ENCODE measurements at regions not wholly inside any gene's neighbourhood (a gene's known extent, or its start where the extent isn't known, plus 50 kb on each side); places are given as distances from the start of the nearest gene placed in this dataset.

- TF ChIP-seq, protein P1, sequence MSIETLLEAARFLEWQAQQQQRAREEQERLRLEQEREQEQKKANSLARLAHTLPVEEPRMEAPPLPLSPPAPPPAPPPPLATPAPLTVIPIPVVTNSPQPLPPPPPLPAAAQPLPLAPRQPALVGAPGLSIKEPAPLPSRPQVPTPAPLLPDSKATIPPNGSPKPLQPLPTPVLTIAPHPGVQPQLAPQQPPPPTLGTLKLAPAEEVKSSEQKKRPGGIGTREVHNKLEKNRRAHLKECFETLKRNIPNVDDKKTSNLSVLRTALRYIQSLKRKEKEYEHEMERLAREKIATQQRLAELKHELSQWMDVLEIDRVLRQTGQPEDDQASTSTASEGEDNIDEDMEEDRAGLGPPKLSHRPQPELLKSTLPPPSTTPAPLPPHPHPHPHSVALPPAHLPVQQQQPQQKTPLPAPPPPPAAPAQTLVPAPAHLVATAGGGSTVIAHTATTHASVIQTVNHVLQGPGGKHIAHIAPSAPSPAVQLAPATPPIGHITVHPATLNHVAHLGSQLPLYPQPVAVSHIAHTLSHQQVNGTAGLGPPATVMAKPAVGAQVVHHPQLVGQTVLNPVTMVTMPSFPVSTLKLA (conservative IDR thresholded peaks at IDR 0.05): no peak
- no peak for TF ChIP-seq MEIS2 (IDR thresholded peaks at IDR 0.05; ENCODE audit: partially characterized antibody)
- no peak for TF ChIP-seq THRAP3 (IDR thresholded peaks at IDR 0.05; ENCODE audit: borderline replicate concordance)
- TF ChIP-seq POLR3A (IDR thresholded peaks at IDR 0.05; ENCODE audit: borderline replicate concordance, extremely low read depth, insufficient read depth, insufficient read length): no peak
- no peak for TF ChIP-seq GTF2E2 (tag; IDR thresholded peaks at IDR 0.05)
- TF ChIP-seq MTF1 (CRISPR knock-in tag; IDR thresholded peaks at IDR 0.05; ENCODE audit: borderline replicate concordance): no peak
- no peak for TF ChIP-seq MLLT1 (IDR thresholded peaks at IDR 0.05)
- no peak for TF ChIP-seq NFATC3 (IDR thresholded peaks at IDR 0.05)
Observed at GRCh38 chr3:160084998-160085397, 96.4 kb downstream of the IL12A start (continued).

- BruUV-seq (replicated peaks): no TSS peak
- H3K4me1 ChIP-seq (replicated peaks in 1 of 2; ENCODE audit: control insufficient read depth in 2 of 2, insufficient read depth in 2 of 2, low read length in 2 of 2): no peaks in the 10 kb centered on the region
- H3K36me3 ChIP-seq (ENCODE audit: control insufficient read depth, insufficient read depth, low read length): no peaks in the 10 kb centered on the region
- no peak overlapping the region for H3K4me3 ChIP-seq
- ChIA-PET CTCF (ENCODE audit: low intra/inter-chr PET ratio) (no interaction called here), POLR2A (no interaction called here)
- no peaks in the 10 kb centered on the region for H4K20me1 ChIP-seq (replicated peaks; ENCODE audit: control insufficient read depth, insufficient read depth, low read length)
- 3% methylated on average over 3 of the region's 3 CpGs for WGBS (ENCODE audit: insufficient coverage, low coverage, missing lambda C conversion rate)
- no peak overlapping the region for H3K4me2 ChIP-seq (ENCODE audit: insufficient read depth, low read length)
- no peak overlapping the region for H3K9ac ChIP-seq (ENCODE audit: insufficient read depth in 1 of 2, low read depth in 2 of 2, low read length in 2 of 2)
- no peaks in the 10 kb centered on the region for H3K9me3 ChIP-seq (replicated peaks; ENCODE audit: control insufficient read depth, insufficient read depth, low read depth, low read length)
- in situ Hi-C loops (cut with MboI): no loop called here
- no peaks in the 10 kb centered on the region for H3K27me3 ChIP-seq (ENCODE audit: control insufficient read depth in 2 of 2, insufficient read depth in 2 of 2, low read length in 2 of 2)
- no peak overlapping the region for H2AFZ ChIP-seq (ENCODE audit: low read depth, low read length)
- FAIRE-seq (no peak), DNase-seq (ENCODE audit: extremely low read depth in 1 of 4, low spot score in 3 of 4) (no peak), ATAC-seq (no peak)
- H3K9me1 ChIP-seq (ENCODE audit: control insufficient read depth, insufficient read depth, low read length): no peaks in the 10 kb centered on the region
- intact Hi-C loops (cut with micrococcal nuclease): no loop called here
- H3K27ac ChIP-seq (ENCODE audit: extremely low read depth, low read depth, low read length): no peak overlapping the region
- no peaks in the 10 kb centered on the region for H3K79me2 ChIP-seq (ENCODE audit: control insufficient read depth, insufficient read depth, low read length)
- TF ChIP-seq, protein P2, sequence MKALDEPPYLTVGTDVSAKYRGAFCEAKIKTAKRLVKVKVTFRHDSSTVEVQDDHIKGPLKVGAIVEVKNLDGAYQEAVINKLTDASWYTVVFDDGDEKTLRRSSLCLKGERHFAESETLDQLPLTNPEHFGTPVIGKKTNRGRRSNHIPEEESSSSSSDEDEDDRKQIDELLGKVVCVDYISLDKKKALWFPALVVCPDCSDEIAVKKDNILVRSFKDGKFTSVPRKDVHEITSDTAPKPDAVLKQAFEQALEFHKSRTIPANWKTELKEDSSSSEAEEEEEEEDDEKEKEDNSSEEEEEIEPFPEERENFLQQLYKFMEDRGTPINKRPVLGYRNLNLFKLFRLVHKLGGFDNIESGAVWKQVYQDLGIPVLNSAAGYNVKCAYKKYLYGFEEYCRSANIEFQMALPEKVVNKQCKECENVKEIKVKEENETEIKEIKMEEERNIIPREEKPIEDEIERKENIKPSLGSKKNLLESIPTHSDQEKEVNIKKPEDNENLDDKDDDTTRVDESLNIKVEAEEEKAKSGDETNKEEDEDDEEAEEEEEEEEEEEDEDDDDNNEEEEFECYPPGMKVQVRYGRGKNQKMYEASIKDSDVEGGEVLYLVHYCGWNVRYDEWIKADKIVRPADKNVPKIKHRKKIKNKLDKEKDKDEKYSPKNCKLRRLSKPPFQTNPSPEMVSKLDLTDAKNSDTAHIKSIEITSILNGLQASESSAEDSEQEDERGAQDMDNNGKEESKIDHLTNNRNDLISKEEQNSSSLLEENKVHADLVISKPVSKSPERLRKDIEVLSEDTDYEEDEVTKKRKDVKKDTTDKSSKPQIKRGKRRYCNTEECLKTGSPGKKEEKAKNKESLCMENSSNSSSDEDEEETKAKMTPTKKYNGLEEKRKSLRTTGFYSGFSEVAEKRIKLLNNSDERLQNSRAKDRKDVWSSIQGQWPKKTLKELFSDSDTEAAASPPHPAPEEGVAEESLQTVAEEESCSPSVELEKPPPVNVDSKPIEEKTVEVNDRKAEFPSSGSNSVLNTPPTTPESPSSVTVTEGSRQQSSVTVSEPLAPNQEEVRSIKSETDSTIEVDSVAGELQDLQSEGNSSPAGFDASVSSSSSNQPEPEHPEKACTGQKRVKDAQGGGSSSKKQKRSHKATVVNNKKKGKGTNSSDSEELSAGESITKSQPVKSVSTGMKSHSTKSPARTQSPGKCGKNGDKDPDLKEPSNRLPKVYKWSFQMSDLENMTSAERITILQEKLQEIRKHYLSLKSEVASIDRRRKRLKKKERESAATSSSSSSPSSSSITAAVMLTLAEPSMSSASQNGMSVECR (CRISPR knock-in tag; IDR thresholded peaks at IDR 0.05): no peak
Observed at GRCh38 chr3:160088492-160089137, 100.0 kb downstream of the IL12A start.

Data from K562 (cell line).